ENCODE measurements at regions not wholly inside any gene's neighbourhood (a gene's known extent, or its start where the extent isn't known, plus 50 kb on each side); places are given as distances from the start of the nearest gene placed in this dataset.
"Not testable (repeated sequence)": the region's sequence is repeated elsewhere in the genome, so short reads cannot be mapped to it uniquely, and the experiment has no call there.

GRCh38 chr2:189231719-189232323 lies 52.3 kb upstream of the COL5A2 start:
- no peak for DNase-seq (ENCODE audit: low spot score)

GRCh38 chr2:189232759-189233406 lies 53.3 kb upstream of the COL5A2 start:
- DNase-seq (ENCODE audit: low spot score) = no peak

DNA sequence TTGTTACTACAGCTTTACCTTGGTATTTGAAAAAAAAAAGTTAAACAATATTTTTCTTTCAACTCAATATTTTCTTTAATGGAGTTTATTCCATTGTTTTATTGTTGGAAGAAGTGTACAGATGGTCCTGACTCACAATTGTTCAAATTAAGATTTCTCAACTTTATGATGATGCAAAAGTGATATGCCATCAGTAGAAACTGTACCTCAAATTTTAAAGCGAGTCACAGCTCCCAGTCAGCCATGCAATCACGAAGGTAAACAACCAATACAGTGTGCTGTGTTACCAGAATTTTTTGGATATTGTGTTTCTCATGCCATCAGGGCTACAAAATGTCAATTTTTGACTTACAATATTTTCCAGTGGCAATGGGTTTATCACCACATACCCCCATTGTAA lies 54.0 kb upstream of the COL5A2 start:
- no peak for DNase-seq (ENCODE audit: low spot score)

DNA sequence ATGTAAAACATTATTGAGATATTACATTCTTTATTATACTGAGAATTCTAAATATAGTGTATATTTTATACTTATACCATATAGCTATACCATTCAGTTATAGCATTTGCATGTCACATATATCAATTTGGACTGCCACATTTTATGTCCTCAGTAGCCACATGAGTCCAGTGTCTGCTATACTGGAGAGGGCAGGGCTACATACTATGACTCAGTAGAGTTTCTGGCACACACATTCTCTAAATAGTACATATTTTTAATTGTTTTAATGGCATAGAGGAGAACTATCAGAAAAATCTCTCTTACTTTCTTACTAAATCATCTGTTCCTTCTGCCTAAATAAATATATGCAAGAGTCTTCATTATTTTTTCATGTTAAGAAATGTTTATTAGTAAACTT lies 55.4 kb upstream of the COL5A2 start:
- DNase-seq (ENCODE audit: low spot score) = no peak

GRCh38 chr2:189236066-189236465 lies 56.5 kb upstream of the COL5A2 start:
- no peak for DNase-seq (ENCODE audit: low spot score)

DNA sequence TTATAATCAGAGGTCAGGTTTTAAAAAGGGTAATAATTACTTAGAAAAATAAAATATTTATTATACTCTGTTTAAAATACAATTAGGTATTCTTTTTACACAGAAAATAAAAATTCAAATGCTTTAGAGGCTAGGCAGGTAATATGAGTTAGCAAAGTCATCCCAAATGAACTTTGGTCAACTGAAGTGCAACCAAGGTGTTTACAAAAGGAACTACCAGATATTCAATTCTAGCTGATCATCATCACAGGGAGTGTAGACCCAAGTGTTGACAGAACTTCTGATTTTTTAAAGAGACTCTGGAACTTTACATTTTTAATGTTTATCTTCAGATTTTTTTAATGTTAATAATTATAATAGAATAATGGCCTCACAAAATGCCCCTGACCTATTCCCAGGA lies 59.3 kb upstream of the COL5A2 start:
- DNase-seq (ENCODE audit: low spot score) = no peak

- DNase-seq (ENCODE audit: low spot score) = not testable (repeated sequence)
Measured at GRCh38 chr2:189243843-189244242, 64.3 kb upstream of the COL5A2 start.

GRCh38 chr2:189247276-189247675 lies 67.7 kb upstream of the COL5A2 start:
- no peak for DNase-seq (ENCODE audit: low spot score)

GRCh38 chr2:189248141-189248540 lies 68.6 kb upstream of the COL5A2 start:
- no peak for DNase-seq (ENCODE audit: low spot score)

DNA sequence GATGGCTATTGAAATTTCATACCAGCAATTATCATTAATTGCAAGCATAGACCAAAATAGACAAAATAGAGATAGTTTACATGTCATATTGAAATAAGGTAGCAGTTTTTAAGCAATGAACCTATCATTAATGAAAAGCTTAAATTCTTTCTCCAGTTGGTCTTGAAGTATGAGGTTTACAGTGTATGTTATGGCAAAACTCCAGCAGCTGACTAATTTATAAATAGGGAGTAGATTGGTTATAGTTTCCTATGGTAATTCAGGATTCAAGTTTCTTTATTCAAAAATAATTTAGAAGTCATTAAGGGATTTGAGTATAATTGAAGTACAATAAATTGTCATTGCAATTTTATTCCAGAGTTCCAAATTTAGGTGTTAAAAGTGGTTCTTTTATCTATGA lies 69.6 kb upstream of the COL5A2 start:
- DNase-seq (ENCODE audit: low spot score) = no peak

DNA sequence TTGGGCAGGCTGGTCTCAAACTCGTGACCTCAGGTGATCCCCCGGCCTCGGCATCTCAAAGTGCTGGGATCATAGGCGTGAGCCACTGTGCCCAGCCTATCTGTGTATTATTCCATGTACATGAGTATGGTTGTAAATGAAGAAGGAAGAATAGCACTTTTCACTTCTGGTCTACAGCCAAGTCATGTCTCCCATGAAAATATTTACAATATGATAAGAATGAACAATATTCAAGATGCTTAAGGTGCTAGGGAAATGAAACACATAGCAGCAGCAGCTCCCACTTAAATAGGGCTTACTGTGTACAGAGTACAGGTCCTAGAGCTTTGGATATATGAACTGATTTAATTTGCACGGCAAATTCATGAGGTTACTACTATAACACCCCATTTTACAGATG lies 70.3 kb upstream of the COL5A2 start:
- DNase-seq (ENCODE audit: low spot score) = no peak

DNA sequence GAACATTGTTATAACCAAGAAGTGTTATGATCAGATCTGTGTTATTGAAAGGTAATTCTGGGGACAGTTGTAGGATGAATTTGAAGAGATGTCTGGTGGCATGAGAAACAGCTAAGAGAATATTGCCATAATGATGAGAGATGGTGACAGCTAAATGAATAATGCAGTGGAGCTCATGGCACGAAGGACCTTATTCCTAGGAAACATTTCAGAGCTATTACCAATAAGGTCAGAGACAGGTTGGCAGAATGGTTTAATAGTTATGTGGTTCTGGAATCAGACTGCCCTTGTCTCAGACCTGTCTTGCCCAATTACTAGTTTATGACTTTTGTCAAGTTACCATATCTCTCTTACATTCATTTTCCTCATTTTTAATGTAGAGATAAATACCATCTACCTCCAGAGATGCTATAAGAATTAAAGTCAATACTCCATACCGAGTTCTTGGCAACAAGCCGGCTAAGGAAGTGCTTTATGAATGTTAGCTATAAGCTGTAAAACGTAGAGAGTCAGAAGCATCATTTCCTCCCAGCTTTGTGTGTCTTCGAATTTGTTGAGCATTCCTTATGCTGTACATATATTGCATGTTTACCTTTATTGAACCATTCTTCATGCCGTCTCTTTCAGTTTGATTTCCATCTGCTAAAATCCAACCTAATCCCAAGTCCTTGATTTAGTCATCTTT lies 73.6 kb upstream of the COL5A2 start:
- DNase-seq (ENCODE audit: low spot score) = no peak

DNA sequence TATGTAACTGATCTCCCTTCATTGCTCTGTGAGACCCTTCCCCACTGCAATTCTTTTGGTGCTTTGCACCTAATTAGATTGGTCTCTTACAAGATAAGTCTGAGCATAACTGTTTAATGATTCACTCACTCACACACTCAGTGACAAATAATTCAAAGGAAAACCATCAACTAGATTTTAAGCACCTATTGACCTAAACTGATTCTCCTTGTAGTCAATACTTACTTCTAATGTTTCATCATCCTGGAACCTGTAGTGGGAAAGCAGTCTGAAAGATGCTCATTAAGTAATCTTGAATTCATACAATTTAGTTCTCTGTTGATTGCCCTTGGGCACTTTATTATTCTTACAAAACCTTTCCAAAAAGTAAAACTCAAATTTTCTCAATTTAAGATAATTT lies 74.3 kb upstream of the COL5A2 start:
- DNase-seq (ENCODE audit: low spot score) = no peak

DNA sequence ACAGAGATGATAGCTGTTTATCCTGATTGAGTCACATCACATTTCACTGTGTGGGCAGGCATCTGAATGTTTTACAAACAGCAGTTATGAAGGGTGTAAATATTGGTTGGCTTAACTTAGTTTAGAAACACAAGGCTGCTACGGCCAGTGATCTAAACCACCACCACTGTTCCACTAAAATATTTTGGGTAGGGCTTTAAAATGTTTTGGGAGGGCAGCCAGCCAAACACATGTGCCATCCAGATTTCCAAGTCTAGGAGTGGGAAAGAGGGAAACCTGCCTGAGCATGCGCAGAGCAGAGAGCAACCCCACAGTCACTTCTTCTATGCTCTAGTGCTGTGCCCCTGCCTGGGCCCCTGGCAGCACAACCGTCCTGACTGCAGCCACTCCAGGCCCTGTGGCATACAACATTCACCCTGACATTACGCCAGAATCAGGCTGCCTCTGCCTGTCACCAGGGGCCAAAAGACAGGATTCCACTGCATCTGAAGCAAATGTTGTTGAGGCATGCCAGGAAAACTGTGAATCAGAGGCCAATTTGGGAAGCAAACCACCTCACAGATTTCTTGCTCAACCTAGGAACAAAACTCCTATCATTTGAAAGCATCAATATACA lies 74.8 kb upstream of the COL5A2 start:
- DNase-seq (ENCODE audit: low spot score) = no peak

- no peak for DNase-seq (ENCODE audit: low spot score)
Measured at GRCh38 chr2:189255711-189256110, 76.2 kb upstream of the COL5A2 start.

GRCh38 chr2:189258616-189259365 lies 79.2 kb upstream of the COL5A2 start:
- DNase-seq (ENCODE audit: low spot score) = no peak

GRCh38 chr2:189260361-189260814 lies 80.8 kb upstream of the COL5A2 start:
- no peak for DNase-seq (ENCODE audit: low spot score)

- peak; percentile 59 for DNase-seq (ENCODE audit: low spot score)
Measured at GRCh38 chr2:189261431-189261841, 81.9 kb upstream of the COL5A2 start.

DNA sequence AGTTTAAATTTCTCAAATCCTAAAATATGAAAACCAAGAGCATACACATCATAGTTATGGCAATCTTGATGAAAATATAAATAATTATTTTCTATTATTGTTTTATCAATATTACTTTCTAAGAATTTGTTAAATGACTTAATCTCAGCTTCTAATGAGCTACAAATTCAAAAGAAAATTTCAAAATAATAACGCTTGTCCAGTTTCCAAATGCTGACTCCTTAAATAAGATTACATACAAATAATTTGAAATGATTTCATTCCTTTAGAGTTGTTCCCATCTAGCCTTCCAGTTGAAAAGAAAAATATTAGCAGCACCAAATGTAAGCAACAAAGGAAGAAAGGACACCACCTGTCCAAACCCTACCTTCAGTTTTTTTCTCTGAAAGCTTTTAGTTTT lies 82.4 kb upstream of the COL5A2 start:
- no peak for DNase-seq (ENCODE audit: low spot score)

GRCh38 chr2:189265696-189266320 lies 86.2 kb upstream of the COL5A2 start:
- no peak for DNase-seq (ENCODE audit: low spot score)

GRCh38 chr2:189267491-189267890 lies 87.9 kb upstream of the COL5A2 start:
- DNase-seq (ENCODE audit: low spot score) = no peak
